ENCODE measurements at regions not wholly inside any gene's neighbourhood (a gene's known extent, or its start where the extent isn't known, plus 50 kb on each side); places are given as distances from the start of the nearest gene placed in this dataset.
"Not testable (repeated sequence)": the region's sequence is repeated elsewhere in the genome, so short reads cannot be mapped to it uniquely, and the experiment has no call there.

- TF ChIP-seq, protein P1, sequence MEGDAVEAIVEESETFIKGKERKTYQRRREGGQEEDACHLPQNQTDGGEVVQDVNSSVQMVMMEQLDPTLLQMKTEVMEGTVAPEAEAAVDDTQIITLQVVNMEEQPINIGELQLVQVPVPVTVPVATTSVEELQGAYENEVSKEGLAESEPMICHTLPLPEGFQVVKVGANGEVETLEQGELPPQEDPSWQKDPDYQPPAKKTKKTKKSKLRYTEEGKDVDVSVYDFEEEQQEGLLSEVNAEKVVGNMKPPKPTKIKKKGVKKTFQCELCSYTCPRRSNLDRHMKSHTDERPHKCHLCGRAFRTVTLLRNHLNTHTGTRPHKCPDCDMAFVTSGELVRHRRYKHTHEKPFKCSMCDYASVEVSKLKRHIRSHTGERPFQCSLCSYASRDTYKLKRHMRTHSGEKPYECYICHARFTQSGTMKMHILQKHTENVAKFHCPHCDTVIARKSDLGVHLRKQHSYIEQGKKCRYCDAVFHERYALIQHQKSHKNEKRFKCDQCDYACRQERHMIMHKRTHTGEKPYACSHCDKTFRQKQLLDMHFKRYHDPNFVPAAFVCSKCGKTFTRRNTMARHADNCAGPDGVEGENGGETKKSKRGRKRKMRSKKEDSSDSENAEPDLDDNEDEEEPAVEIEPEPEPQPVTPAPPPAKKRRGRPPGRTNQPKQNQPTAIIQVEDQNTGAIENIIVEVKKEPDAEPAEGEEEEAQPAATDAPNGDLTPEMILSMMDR (IDR thresholded peaks at IDR 0.05): not testable (repeated sequence)
- TF ChIP-seq POLR2A (IDR thresholded peaks at IDR 0.05): not testable (repeated sequence)
Observed at GRCh38 chr16:29190553-29191431, 205.9 kb downstream of the LAT start.

Data from uterus (tissue), 2 donors.